Activated CD4-positive, CD25-positive, alpha-beta regulatory T cell treated with anti-CD3 and anti-CD28 coated beads, Interleukin-2, amount 50 U/mL, for 24 hours (primary cell): ENCODE measurements at regions not wholly inside any gene's neighbourhood (a gene's known extent, or its start where the extent isn't known, plus 50 kb on each side); places are given as distances from the start of the nearest gene placed in this dataset.

Experiments used
- ATAC-seq, 2 donors: fragments of 150-1000 bp; cut with Tn5 transposase; one replicate each; pipeline ENCODE4 v1.10.0; 2021; ENCODE audit warnings: mild to moderate bottlenecking in 1 of 2, moderate library complexity in 1 of 2

GRCh38 chrX:15914486-15914885 is 59.9 kb upstream of the AP1S2 start:
- ATAC-seq = no peak

GRCh38 chrX:15913146-15913545 is 58.5 kb upstream of the AP1S2 start:
- ATAC-seq = no peak

GRCh38 chrX:15911734-15912550 is 57.3 kb upstream of the AP1S2 start:
- ATAC-seq = peak; percentile 24 to 48

GRCh38 chrX:15909605-15910004 is 55.0 kb upstream of the AP1S2 start:
- ATAC-seq = no peak

GRCh38 chrX:15908603-15909290 is 54.1 kb upstream of the AP1S2 start:
- ATAC-seq = no peak

GRCh38 chrX:15906041-15906943 is 51.7 kb upstream of the AP1S2 start:
- no peak for ATAC-seq
